Fibroblast of lung (primary cell): ENCODE measurements at regions not wholly inside any gene's neighbourhood (a gene's known extent, or its start where the extent isn't known, plus 50 kb on each side); places are given as distances from the start of the nearest gene placed in this dataset.
"Not testable (repeated sequence)": the region's sequence is repeated elsewhere in the genome, so short reads cannot be mapped to it uniquely, and the experiment has no call there.

Source experiments
- CTCF ChIP-seq, 2 donors: IDR thresholded peaks in 1 of 2; conservative IDR thresholded peaks in 1 of 2; 1 replicate in 1 of 2; 2 replicates in 1 of 2; pipeline ENCODE4 v1.5.1; 2011 to 2012; ENCODE audit warnings: low read length in 2 of 2, control low read depth in 1 of 2, inconsistent platforms in 1 of 2, low read depth in 1 of 2, mild to moderate bottlenecking in 1 of 2
- EZH2 ChIP-seq: IDR thresholded peaks from 2 replicates; pipeline ENCODE4 v1.5.1; 2012; ENCODE audit warnings: low read length, control low read depth, mild to moderate bottlenecking; ENCODE audit errors: missing control alignments

DNA sequence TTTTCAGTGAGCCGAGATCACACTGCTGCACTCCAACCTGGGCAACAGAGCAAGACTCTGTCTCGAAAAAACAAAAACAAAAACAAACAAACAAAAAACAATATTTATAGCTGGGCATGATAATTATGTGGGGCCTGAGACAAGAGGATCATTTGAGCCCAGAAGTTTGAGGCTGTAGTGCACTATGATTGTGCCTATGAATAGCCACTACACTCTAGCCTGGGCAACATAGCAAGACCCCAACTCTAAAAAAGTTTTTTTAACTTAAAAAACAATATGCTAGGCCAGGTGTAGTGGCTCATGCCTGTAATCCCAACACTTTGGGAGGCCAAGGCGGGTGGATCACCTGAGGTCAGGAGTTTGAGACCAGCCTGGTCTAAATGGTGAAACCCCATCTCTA is 77.9 kb upstream of the LRPPRC start:
- TF ChIP-seq CTCF (conservative IDR thresholded peaks at IDR 0.05 in 1 of 2, IDR thresholded peaks at IDR 0.05 in 1 of 2; ENCODE audit: low read depth in 1 of 2, low read length in 2 of 2); EZH2: not testable (repeated sequence)
